Transverse colon (tissue), 4 donors: ENCODE measurements at regions not wholly inside any gene's neighbourhood (a gene's known extent, or its start where the extent isn't known, plus 50 kb on each side); places are given as distances from the start of the nearest gene placed in this dataset.

Experiments used
- DNase-seq: peaks from one replicate; pipeline ENCODE4 v3.0.0-alpha.2; 2019
- H3K27ac ChIP-seq, 4 donors: fragments of 200-600 bp; sonication (generic); 2 replicates each; pipeline ENCODE4 v1.5.1; 2016 to 2018; ENCODE audit warnings: inconsistent platforms in 4 of 4
- H3K27me3 ChIP-seq: fragments of 200-600 bp; sonication (generic); 2 replicates; pipeline ENCODE4 v1.5.1; 2017; ENCODE audit warnings: inconsistent platforms
- H3K36me3 ChIP-seq, 4 donors: fragments of 200-600 bp; sonication (generic); 2 replicates each; pipeline ENCODE4 v1.5.1; 2017 to 2019; ENCODE audit warnings: inconsistent platforms in 4 of 4
- H3K4me1 ChIP-seq, 4 donors: fragments of 200-600 bp; sonication (generic); 2 replicates each; pipeline ENCODE4 v1.5.1; 2017 to 2020; ENCODE audit warnings: inconsistent platforms in 4 of 4
- H3K4me3 ChIP-seq, 4 donors: fragments of 200-600 bp; sonication (generic); 1 replicate in 1 of 4; 2 replicates in 3 of 4; pipeline versions ENCODE4 v1.5.1 to v1.6.1; 2017 to 2019; ENCODE audit warnings: inconsistent platforms in 4 of 4
- H3K9me3 ChIP-seq, 2 donors: fragments of 200-600 bp; sonication (generic); 2 replicates each; pipeline ENCODE4 v1.5.1; 2017 to 2019; ENCODE audit warnings: inconsistent platforms in 2 of 2
- EP300 ChIP-seq: sonication (generic); formaldehyde crosslinking; IDR thresholded peaks from one replicate; pipeline ENCODE4 v1.6.1; 2017; ENCODE audit warnings: antibody characterized with exemption, low read depth
- POLR2A ChIP-seq: fragments of 450-650 bp; IDR thresholded peaks from one replicate; pipeline ENCODE4 v1.6.1; 2016; ENCODE audit warnings: antibody characterized with exemption, mild to moderate bottlenecking, moderate library complexity
- POLR2AphosphoS5 ChIP-seq, 3 donors: sonication (generic); formaldehyde crosslinking; IDR thresholded peaks; one replicate each; pipeline ENCODE4 v1.6.1; 2016; ENCODE audit warnings: antibody characterized with exemption in 3 of 3
- WGBS, 2 donors: methylation state at CpG; one replicate each; pipeline ENCODE4 v1.1.5; 2018; ENCODE audit warnings: low coverage in 1 of 2; 5-methylcytosine and 5-hydroxymethylcytosine counted together
- in situ Hi-C, 4 donors: fragments of 200-750 bp; cut with MboI; loops; one replicate each; pipeline versions ENCODE4 v1.15.0 to v1.15.1; 2017; ENCODE audit warnings: low sequenced_read_pairs in 3 of 4, low pct_ligation_motif_present in 1 of 4, low pct_unique_long_range_greater_than_20kb in 1 of 4
- intact Hi-C: fragments of 100-400 bp; cut with DNase I; formaldehyde crosslinking; loops from one replicate; pipeline ENCODE4 v1.15.1; 2023; ENCODE audit warnings: low total_unique reads
- TF ChIP-seq, protein P1 (sequence below), 5 experiments: fragments of 200-600 bp in 3 of 5; fragments of 450-650 bp in 2 of 5; sonication (generic) in 3 of 5; IDR thresholded peaks; 1 replicate in 2 of 5; 2 replicates in 3 of 5; pipeline ENCODE4 v1.5.1; 2016 to 2017; ENCODE audit warnings: antibody characterized with exemption in 5 of 5, inconsistent platforms in 3 of 5, mild to moderate bottlenecking in 2 of 5, moderate library complexity in 1 of 5

DNA sequence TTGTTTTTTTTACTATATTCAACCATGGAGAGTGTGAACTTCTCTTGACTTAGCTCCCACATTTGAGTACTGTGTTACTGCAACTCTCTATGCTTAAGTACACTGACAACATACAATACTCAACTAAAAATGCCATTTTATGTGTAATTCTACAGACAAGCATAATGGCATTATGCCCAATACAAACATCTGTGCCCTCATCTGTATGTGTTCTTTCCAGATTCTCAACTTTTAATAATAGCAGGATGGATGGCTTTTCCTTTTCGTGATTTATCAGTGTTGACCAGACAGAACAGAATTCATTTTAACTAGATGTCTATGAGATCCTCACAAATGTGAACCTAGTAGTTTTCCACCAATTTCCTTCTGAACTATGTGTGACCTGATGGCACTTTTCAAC is 84.2 kb upstream of the MARCKS start:
- 82 to 93% methylated on average over 1 of the region's 1 CpG for WGBS, 2 donors
- TF ChIP-seq EP300: no peak
- no peak for TF ChIP-seq POLR2A
- TF ChIP-seq, protein P1, sequence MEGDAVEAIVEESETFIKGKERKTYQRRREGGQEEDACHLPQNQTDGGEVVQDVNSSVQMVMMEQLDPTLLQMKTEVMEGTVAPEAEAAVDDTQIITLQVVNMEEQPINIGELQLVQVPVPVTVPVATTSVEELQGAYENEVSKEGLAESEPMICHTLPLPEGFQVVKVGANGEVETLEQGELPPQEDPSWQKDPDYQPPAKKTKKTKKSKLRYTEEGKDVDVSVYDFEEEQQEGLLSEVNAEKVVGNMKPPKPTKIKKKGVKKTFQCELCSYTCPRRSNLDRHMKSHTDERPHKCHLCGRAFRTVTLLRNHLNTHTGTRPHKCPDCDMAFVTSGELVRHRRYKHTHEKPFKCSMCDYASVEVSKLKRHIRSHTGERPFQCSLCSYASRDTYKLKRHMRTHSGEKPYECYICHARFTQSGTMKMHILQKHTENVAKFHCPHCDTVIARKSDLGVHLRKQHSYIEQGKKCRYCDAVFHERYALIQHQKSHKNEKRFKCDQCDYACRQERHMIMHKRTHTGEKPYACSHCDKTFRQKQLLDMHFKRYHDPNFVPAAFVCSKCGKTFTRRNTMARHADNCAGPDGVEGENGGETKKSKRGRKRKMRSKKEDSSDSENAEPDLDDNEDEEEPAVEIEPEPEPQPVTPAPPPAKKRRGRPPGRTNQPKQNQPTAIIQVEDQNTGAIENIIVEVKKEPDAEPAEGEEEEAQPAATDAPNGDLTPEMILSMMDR (IDR thresholded peaks at IDR 0.05): no peak
- H3K27me3 ChIP-seq: no peaks in the 10 kb centered on the region
- no peak overlapping the region for H3K27ac ChIP-seq
- H3K36me3 ChIP-seq: no peaks in the 10 kb centered on the region
- no peaks in the 10 kb centered on the region for H3K4me1 ChIP-seq
- H3K4me3 ChIP-seq: no peak overlapping the region
- intact Hi-C loops: no loop called here
- DNase-seq: no peak
- no peaks in the 10 kb centered on the region for H3K9me3 ChIP-seq
- in situ Hi-C loops: no loop called here

DNA sequence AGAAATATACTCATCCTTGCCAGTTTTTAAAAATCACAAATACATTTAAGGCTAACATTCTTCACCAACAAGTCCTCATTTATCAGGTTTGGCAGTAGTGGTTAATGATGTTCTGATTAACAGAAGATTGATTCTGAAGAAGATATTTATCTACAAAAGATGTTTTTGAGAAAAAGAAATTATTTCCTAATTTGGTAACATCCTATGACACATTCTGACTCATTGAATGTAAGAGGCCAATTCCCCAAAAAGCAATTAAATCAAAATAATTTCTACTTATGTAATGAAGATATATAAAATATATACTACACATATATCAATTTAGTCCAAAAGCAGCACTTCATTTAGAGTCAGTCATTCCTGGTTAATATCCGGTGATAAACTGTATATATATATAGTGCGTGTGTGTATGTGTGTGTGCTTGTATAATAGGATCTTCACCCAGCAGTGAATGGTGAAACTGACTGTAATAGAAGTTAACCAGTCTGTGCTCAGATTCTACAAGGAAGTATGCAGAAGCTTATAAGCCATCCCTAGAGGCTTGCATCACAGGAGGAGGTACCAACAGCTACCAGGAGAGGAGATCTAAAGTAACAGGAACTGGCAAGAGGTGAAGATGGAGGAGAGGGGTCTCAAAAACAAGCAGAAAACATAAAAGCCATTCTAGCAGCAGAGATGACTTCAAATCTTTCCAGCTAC is 82.9 kb upstream of the MARCKS start:
- TF ChIP-seq POLR2A (no peak), EP300 (no peak), POLR2AphosphoS5 (IDR thresholded peaks at IDR 0.05) (no peak)
- TF ChIP-seq, protein P1 (IDR thresholded peaks at IDR 0.05): no peak
- WGBS, 2 donors: 89 to 100% methylated on average over 1 to 2 of the region's 2 CpGs
- no peak for DNase-seq
- Histone ChIP-seq H3K27ac (no peak overlapping the region), H3K4me1 (no peaks in the 10 kb centered on the region), H3K36me3 (no peaks in the 10 kb centered on the region), H3K4me3 (no peak overlapping the region), H3K27me3 (no peaks in the 10 kb centered on the region), H3K9me3 (no peaks in the 10 kb centered on the region)
- in situ Hi-C loops: no loop called here
- intact Hi-C loops: no loop called here

DNA sequence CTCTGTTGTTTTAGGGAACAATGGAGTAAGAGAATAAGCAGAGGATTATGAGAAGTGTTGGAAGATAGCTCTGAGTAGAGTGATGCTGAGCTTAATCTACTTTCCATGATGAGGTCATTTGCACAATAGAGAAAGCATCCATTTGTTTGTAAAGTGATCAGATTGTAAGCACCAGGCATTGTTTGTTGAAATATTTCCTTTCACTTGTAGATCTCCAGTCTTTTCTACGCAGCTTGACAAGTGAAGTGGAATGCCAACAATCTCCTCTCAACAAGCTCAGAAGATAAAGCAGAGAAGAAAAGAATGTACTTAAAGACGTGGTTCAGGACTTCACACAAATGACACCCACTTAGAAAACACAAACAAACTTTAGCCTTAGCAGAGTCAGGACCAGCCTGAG is 80.1 kb upstream of the MARCKS start:
- in situ Hi-C loops: no loop called here
- Histone ChIP-seq H3K27ac (no peak overlapping the region), H3K9me3 (no peaks in the 10 kb centered on the region), H3K4me3 (no peak overlapping the region), H3K4me1 (no peaks in the 10 kb centered on the region), H3K27me3 (no peaks in the 10 kb centered on the region), H3K36me3 (no peaks in the 10 kb centered on the region)
- no peak for TF ChIP-seq POLR2A
- TF ChIP-seq EP300: no peak
- TF ChIP-seq, protein P1 (IDR thresholded peaks at IDR 0.05): no peak
- WGBS, 2 donors: 74% methylated on average over 2 of the region's 2 CpGs; no CpG with 5 or more reads in 1 of the 2 donors
- intact Hi-C loops: no loop called here
- DNase-seq: no peak

DNA sequence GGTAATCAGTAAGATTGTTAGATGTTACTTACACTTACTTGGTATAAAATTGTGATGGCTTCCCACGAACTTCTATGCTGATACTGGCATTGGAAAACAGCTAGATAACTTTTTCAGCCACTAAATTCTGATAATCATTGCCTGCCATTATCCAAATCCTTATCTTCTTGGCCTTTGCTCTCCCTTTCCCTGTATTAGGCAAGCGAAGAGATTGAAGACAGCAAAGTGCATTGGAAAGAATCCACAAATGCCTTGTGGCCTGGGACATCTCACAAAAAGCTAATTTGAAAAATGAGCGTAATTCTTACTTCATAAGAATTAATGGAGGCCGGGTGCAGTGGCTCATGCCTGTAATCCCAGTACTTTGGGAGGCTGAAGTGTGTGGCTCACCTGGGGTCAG is 79.5 kb upstream of the MARCKS start:
- no peaks in the 10 kb centered on the region for H3K36me3 ChIP-seq
- no peak overlapping the region for H3K27ac ChIP-seq
- no peak for DNase-seq
- H3K27me3 ChIP-seq: no peaks in the 10 kb centered on the region
- in situ Hi-C loops (no loop called here), intact Hi-C loops (no loop called here)
- H3K4me1 ChIP-seq: no peaks in the 10 kb centered on the region
- 69 to 89% methylated on average over 3 to 4 of the region's 4 CpGs for WGBS, 2 donors
- H3K4me3 ChIP-seq: no peak overlapping the region
- no peaks in the 10 kb centered on the region for H3K9me3 ChIP-seq
- TF ChIP-seq POLR2A: no peak
- no peak for TF ChIP-seq POLR2AphosphoS5 (IDR thresholded peaks at IDR 0.05)
- TF ChIP-seq, protein P1 (IDR thresholded peaks at IDR 0.05): no peak
- TF ChIP-seq EP300: no peak
